ENCODE measurements at regions not wholly inside any gene's neighbourhood (a gene's known extent, or its start where the extent isn't known, plus 50 kb on each side); places are given as distances from the start of the nearest gene placed in this dataset.

GRCh38 chr5:82676661-82677060, 398.5 kb upstream of the RPS23 start:
- no peak for DNase-seq (ENCODE audit: extremely low read depth, low read depth)
- no peak for TF ChIP-seq CTCF (IDR thresholded peaks at IDR 0.05; ENCODE audit: low read depth, low read length)

GRCh38 chr5:82674671-82675070, 396.5 kb upstream of the RPS23 start:
- DNase-seq (ENCODE audit: extremely low read depth, low read depth): no peak

GRCh38 chr5:82673057-82673809, 395.1 kb upstream of the RPS23 start:
- TF ChIP-seq CTCF (IDR thresholded peaks at IDR 0.05; ENCODE audit: low read depth, low read length): no peak
- DNase-seq (ENCODE audit: extremely low read depth, low read depth): no peak

More at GRCh38 chr5:82674671-82675070, 396.5 kb upstream of the RPS23 start:
- TF ChIP-seq CTCF (IDR thresholded peaks at IDR 0.05; ENCODE audit: low read depth, low read length): no peak

- DNase-seq (ENCODE audit: extremely low read depth, low read depth): no peak
- no peak for TF ChIP-seq CTCF (IDR thresholded peaks at IDR 0.05; ENCODE audit: low read depth, low read length)
Observed at GRCh38 chr5:82670692-82671091, 392.5 kb upstream of the RPS23 start.

- TF ChIP-seq CTCF (IDR thresholded peaks at IDR 0.05; ENCODE audit: low read depth, low read length): no peak
- DNase-seq (ENCODE audit: extremely low read depth, low read depth): no peak
Observed at GRCh38 chr5:82669720-82670119, 391.6 kb upstream of the RPS23 start.

- no peak for DNase-seq (ENCODE audit: extremely low read depth, low read depth)
- no peak for TF ChIP-seq CTCF (IDR thresholded peaks at IDR 0.05; ENCODE audit: low read depth, low read length)
Observed at GRCh38 chr5:82666312-82666711, 388.2 kb upstream of the RPS23 start.

- TF ChIP-seq CTCF (IDR thresholded peaks at IDR 0.05; ENCODE audit: low read depth, low read length): no peak
- no peak for DNase-seq (ENCODE audit: extremely low read depth, low read depth)
Observed at GRCh38 chr5:82664732-82665131, 386.6 kb upstream of the RPS23 start.

All from AG09319 (cell line).